ENCODE measurements at regions not wholly inside any gene's neighbourhood (a gene's known extent, or its start where the extent isn't known, plus 50 kb on each side); places are given as distances from the start of the nearest gene placed in this dataset.

DNA sequence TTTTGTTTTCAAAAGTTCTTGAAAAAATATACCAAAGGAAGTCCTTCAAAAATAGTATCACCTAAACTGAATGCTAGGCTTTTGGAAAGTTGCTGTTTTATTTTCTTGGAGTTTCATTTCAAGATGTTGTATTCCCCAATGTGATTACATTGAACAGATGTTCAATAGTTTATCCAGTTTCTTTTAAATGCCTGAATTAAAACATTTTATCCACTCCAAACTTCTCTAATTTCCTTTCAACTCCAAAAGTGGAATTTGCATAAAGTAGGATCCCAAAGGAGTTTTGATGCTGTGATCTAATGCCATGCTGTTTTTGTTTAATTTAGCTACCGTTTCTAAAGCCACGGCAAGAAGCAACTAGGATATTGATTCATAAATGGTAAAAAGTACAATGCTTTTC lies 892.5 kb upstream of the SLC10A2 start:
- no peaks in the 10 kb centered on the region for H3K9me2 ChIP-seq (ENCODE audit: low read depth, low read length)
- H3F3A ChIP-seq (ENCODE audit: insufficient read depth, low read length), result no peaks in the 10 kb centered on the region
- no peaks in the 10 kb centered on the region for H3K79me2 ChIP-seq (ENCODE audit: insufficient read depth, low read length)
- no peaks in the 10 kb centered on the region for H3K27me3 ChIP-seq (ENCODE audit: insufficient read depth, low read length)
- H3K4me1 ChIP-seq (ENCODE audit: insufficient read depth, low read length, severe bottlenecking), result no peaks in the 10 kb centered on the region
- no peak for TF ChIP-seq EZH2 (IDR thresholded peaks at IDR 0.05; ENCODE audit: borderline replicate concordance, low read length)
- TF ChIP-seq, protein P1, sequence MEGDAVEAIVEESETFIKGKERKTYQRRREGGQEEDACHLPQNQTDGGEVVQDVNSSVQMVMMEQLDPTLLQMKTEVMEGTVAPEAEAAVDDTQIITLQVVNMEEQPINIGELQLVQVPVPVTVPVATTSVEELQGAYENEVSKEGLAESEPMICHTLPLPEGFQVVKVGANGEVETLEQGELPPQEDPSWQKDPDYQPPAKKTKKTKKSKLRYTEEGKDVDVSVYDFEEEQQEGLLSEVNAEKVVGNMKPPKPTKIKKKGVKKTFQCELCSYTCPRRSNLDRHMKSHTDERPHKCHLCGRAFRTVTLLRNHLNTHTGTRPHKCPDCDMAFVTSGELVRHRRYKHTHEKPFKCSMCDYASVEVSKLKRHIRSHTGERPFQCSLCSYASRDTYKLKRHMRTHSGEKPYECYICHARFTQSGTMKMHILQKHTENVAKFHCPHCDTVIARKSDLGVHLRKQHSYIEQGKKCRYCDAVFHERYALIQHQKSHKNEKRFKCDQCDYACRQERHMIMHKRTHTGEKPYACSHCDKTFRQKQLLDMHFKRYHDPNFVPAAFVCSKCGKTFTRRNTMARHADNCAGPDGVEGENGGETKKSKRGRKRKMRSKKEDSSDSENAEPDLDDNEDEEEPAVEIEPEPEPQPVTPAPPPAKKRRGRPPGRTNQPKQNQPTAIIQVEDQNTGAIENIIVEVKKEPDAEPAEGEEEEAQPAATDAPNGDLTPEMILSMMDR (IDR thresholded peaks at IDR 0.05; ENCODE audit: low read length), result no peak
- H2AFZ ChIP-seq (ENCODE audit: low read length), result no peak overlapping the region
- H3K27ac ChIP-seq (ENCODE audit: low read depth, low read length, poor library complexity, severe bottlenecking), result no peak overlapping the region
- no peaks in the 10 kb centered on the region for H3K36me3 ChIP-seq (ENCODE audit: insufficient read depth, low read length)
- no peaks in the 10 kb centered on the region for H4K20me1 ChIP-seq (ENCODE audit: insufficient read depth, low read length)
- H3K9ac ChIP-seq (ENCODE audit: low read length), result no peak overlapping the region
- H3K9me3 ChIP-seq (ENCODE audit: low read length), result no peaks in the 10 kb centered on the region
- no peak overlapping the region for H3K4me3 ChIP-seq (ENCODE audit: low read depth, low read length, poor library complexity, severe bottlenecking)
- H3K4me2 ChIP-seq (ENCODE audit: low read length), result no peak overlapping the region

DNA sequence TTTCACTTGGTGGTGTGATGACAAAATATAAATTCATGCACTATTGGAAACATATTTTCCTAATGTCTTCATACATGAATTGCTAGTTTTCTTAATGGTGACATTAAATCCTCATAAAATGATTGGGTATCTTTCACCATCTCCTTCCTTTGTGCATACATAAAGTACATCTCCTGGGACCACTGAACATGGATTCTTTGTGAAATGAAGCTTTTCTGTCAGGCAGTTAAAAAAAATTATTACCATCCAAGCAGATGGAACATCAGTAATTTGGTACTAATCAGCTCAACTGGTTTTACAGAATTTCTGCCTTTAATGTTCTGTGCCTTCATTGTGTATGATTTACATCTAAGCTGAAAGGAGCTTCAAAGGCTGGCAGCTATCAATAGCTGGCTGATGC lies 891.7 kb upstream of the SLC10A2 start:
- no peaks in the 10 kb centered on the region for H3K9me3 ChIP-seq (ENCODE audit: low read length)
- no peak overlapping the region for H2AFZ ChIP-seq (ENCODE audit: low read length)
- H3K4me2 ChIP-seq (ENCODE audit: low read length), result no peak overlapping the region
- no peaks in the 10 kb centered on the region for H3K9me2 ChIP-seq (ENCODE audit: low read depth, low read length)
- no peaks in the 10 kb centered on the region for H3K36me3 ChIP-seq (ENCODE audit: insufficient read depth, low read length)
- H3K4me1 ChIP-seq (ENCODE audit: insufficient read depth, low read length, severe bottlenecking), result no peaks in the 10 kb centered on the region
- H3K79me2 ChIP-seq (ENCODE audit: insufficient read depth, low read length), result no peaks in the 10 kb centered on the region
- no peak for TF ChIP-seq EZH2 (IDR thresholded peaks at IDR 0.05; ENCODE audit: borderline replicate concordance, low read length)
- TF ChIP-seq, protein P1 (IDR thresholded peaks at IDR 0.05; ENCODE audit: low read length), result no peak
- H3K9ac ChIP-seq (ENCODE audit: low read length), result no peak overlapping the region
- H3F3A ChIP-seq (ENCODE audit: insufficient read depth, low read length), result no peaks in the 10 kb centered on the region
- no peak overlapping the region for H3K27ac ChIP-seq (ENCODE audit: low read depth, low read length, poor library complexity, severe bottlenecking)
- H4K20me1 ChIP-seq (ENCODE audit: insufficient read depth, low read length), result no peaks in the 10 kb centered on the region
- no peak overlapping the region for H3K4me3 ChIP-seq (ENCODE audit: low read depth, low read length, poor library complexity, severe bottlenecking)
- no peaks in the 10 kb centered on the region for H3K27me3 ChIP-seq (ENCODE audit: insufficient read depth, low read length)

DNA sequence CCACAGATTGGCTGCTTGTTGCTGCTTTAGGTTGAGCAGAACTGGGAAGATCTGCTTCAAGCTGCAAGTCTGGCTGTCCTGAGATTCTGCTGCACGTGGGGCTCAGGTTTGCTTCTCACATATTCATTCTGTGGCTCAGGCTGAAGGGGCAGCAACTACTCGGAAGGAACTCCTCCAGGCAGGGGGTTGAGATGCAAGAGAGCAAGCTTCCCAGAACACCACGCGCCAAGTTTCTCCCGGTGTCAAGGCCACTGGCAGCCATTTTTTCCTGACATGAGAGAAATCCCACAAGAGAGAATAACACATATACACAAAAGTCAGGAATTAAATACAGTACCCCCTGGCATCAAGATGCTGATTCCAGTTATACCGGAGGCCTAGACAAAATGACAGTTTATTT lies 887.6 kb upstream of the SLC10A2 start:
- H3K9me2 ChIP-seq (ENCODE audit: low read depth, low read length), result no peaks in the 10 kb centered on the region
- no peaks in the 10 kb centered on the region for H3K36me3 ChIP-seq (ENCODE audit: insufficient read depth, low read length)
- H4K20me1 ChIP-seq (ENCODE audit: insufficient read depth, low read length), result no peaks in the 10 kb centered on the region
- no peak overlapping the region for H2AFZ ChIP-seq (ENCODE audit: low read length)
- no peaks in the 10 kb centered on the region for H3K9me3 ChIP-seq (ENCODE audit: low read length)
- no peaks in the 10 kb centered on the region for H3K4me1 ChIP-seq (ENCODE audit: insufficient read depth, low read length, severe bottlenecking)
- H3K79me2 ChIP-seq (ENCODE audit: insufficient read depth, low read length), result no peaks in the 10 kb centered on the region
- no peak overlapping the region for H3K4me2 ChIP-seq (ENCODE audit: low read length)
- H3K27me3 ChIP-seq (ENCODE audit: insufficient read depth, low read length), result no peaks in the 10 kb centered on the region
- TF ChIP-seq, protein P1 (IDR thresholded peaks at IDR 0.05; ENCODE audit: low read length), result no peak
- TF ChIP-seq EZH2 (IDR thresholded peaks at IDR 0.05; ENCODE audit: borderline replicate concordance, low read length), result no peak
- H3K4me3 ChIP-seq (ENCODE audit: low read depth, low read length, poor library complexity, severe bottlenecking), result no peak overlapping the region
- no peaks in the 10 kb centered on the region for H3F3A ChIP-seq (ENCODE audit: insufficient read depth, low read length)
- H3K27ac ChIP-seq (ENCODE audit: low read depth, low read length, poor library complexity, severe bottlenecking), result no peak overlapping the region
- H3K9ac ChIP-seq (ENCODE audit: low read length), result no peak overlapping the region
